ENCODE measurements at regions not wholly inside any gene's neighbourhood (a gene's known extent, or its start where the extent isn't known, plus 50 kb on each side); places are given as distances from the start of the nearest gene placed in this dataset.
"Not testable (repeated sequence)": the region's sequence is repeated elsewhere in the genome, so short reads cannot be mapped to it uniquely, and the experiment has no call there.

DNA sequence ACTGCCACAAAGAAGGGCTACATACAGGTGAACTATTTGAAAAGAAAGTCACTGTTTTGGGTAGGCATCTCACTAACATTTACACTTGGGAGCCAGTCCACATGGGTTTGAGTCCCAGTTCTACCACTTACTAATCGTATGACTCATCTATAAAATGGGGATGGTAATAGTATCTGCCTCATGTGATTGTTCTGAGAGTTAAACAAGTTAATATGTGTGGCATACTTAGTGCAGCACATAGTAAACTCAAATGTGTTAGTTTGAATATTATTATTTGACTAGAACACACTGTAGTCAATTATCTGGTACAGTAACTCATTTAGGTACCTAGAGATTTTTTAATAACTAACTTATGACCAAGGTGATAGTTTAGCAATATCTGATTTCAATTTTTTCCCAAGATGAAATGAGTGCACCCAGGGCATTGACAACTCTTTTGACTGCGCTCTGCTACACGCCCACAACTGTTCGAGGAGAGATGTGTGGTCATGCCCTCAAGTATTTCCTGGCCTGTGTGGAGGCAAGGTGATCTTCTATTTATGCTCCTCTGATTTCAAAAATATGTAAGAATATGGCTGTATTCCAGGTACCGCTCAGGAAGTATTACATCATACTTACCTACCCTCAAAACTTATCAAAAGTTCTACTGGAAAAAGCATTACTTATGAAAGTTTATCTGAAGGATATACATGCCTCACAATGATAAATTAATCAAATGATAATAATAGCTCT, 210.6 kb upstream of the EGLN3 start:
- no peak overlapping the region for H3K27ac ChIP-seq (ENCODE audit: low read depth, low read length)
- H3K9ac ChIP-seq (ENCODE audit: low read depth, low read length) = no peak overlapping the region
- no peaks in the 10 kb centered on the region for H3K4me1 ChIP-seq (ENCODE audit: control insufficient read depth, insufficient read depth, low read length)
- no peak overlapping the region for H3K4me3 ChIP-seq (ENCODE audit: low read depth, low read length)
- no peaks in the 10 kb centered on the region for H3K27me3 ChIP-seq (ENCODE audit: control insufficient read depth, insufficient read depth, low read length)
- no peaks in the 10 kb centered on the region for H3K9me3 ChIP-seq (ENCODE audit: control insufficient read depth, insufficient read depth, low read length)
- H3K36me3 ChIP-seq (ENCODE audit: control insufficient read depth, insufficient read depth, low read length) = no peaks in the 10 kb centered on the region

GRCh38 chr14:34160619-34161018, 209.7 kb upstream of the EGLN3 start:
- H3K4me3 ChIP-seq (ENCODE audit: low read depth, low read length) = no peak overlapping the region
- no peaks in the 10 kb centered on the region for H3K27me3 ChIP-seq (ENCODE audit: control insufficient read depth, insufficient read depth, low read length)
- no peak overlapping the region for H3K9ac ChIP-seq (ENCODE audit: low read depth, low read length)
- no peaks in the 10 kb centered on the region for H3K4me1 ChIP-seq (ENCODE audit: control insufficient read depth, insufficient read depth, low read length)
- no peaks in the 10 kb centered on the region for H3K9me3 ChIP-seq (ENCODE audit: control insufficient read depth, insufficient read depth, low read length)
- H3K36me3 ChIP-seq (ENCODE audit: control insufficient read depth, insufficient read depth, low read length) = no peaks in the 10 kb centered on the region
- H3K27ac ChIP-seq (ENCODE audit: low read depth, low read length) = no peak overlapping the region

DNA sequence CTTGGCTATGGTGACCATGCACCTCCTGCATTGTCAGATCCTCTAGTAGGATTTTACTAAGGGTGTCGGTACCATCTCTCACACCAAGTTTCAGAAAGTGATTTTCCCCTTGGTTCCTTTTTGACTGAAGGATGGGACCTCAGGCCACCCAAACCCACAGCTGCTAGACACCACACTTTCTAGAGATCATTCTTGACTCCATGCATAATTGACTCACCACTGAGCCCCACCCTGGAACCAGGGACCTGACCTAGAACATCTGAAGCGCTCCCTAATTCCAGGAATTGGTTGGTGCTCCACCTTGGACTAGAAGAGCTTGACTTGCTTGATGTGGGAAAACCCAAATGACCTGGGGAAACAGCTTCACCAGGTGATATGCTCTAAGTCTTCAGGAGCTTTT, 206.8 kb upstream of the EGLN3 start:
- Histone ChIP-seq H3K4me3 (ENCODE audit: low read depth, low read length) (no peak overlapping the region), H3K27me3 (ENCODE audit: control insufficient read depth, insufficient read depth, low read length) (no peaks in the 10 kb centered on the region), H3K27ac (ENCODE audit: low read depth, low read length) (no peak overlapping the region), H3K36me3 (ENCODE audit: control insufficient read depth, insufficient read depth, low read length) (no peaks in the 10 kb centered on the region), H3K9me3 (ENCODE audit: control insufficient read depth, insufficient read depth, low read length) (no peaks in the 10 kb centered on the region), H3K9ac (ENCODE audit: low read depth, low read length) (no peak overlapping the region), H3K4me1 (ENCODE audit: control insufficient read depth, insufficient read depth, low read length) (no peaks in the 10 kb centered on the region)

DNA sequence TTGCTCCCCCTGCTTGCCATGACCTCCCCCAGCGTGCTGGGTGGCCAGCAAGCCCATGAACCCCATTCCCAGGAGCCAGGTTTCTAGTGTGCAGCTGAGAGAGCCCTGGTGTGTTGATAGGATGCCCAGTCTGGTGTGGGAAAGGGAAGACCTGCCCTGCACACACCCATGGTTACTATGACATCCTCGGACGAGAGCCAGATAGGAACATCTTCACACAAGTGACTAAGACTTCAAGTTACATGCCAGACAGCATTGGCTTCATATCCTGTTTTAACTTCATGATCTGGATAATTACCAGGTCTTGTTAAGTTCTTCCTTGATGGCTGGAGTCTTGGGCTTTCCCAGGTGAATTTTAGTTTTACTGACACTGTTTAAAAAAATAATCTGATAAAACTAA, 196.6 kb upstream of the EGLN3 start:
- Histone ChIP-seq H3K4me1 (ENCODE audit: control insufficient read depth, insufficient read depth, low read length) (no peaks in the 10 kb centered on the region), H3K27me3 (ENCODE audit: control insufficient read depth, insufficient read depth, low read length) (no peaks in the 10 kb centered on the region), H3K9me3 (ENCODE audit: control insufficient read depth, insufficient read depth, low read length) (peaks cover 15% of the 10 kb centered on the region), H3K9ac (ENCODE audit: low read depth, low read length) (no peak overlapping the region), H3K36me3 (ENCODE audit: control insufficient read depth, insufficient read depth, low read length) (no peaks in the 10 kb centered on the region), H3K4me3 (ENCODE audit: low read depth, low read length) (no peak overlapping the region), H3K27ac (ENCODE audit: low read depth, low read length) (no peak overlapping the region)

DNA sequence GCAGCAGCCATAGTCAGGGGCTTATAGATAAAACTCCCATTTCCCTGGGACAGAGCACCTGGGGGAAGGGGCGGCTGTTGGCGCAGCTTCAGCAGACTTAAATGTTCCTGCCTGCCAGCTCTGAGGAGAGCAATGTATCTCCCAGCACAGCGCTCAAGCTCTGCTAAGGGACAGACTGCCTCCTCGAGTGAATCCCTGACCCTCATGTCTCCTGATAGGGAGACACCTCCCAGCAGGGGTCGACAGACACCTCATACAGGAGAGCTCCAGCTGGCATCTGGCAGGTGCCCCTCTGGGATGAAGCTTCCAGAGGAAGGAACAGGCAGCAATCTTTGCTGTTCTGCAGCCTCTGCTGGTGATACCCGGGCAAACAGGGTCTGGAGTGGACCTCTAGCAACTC, 189.3 kb upstream of the EGLN3 start:
- not testable (repeated sequence) for H3K9me3 ChIP-seq (ENCODE audit: control insufficient read depth, insufficient read depth, low read length); H3K4me1 ChIP-seq (ENCODE audit: control insufficient read depth, insufficient read depth, low read length); H3K27ac ChIP-seq (ENCODE audit: low read depth, low read length); H3K36me3 ChIP-seq (ENCODE audit: control insufficient read depth, insufficient read depth, low read length); H3K27me3 ChIP-seq (ENCODE audit: control insufficient read depth, insufficient read depth, low read length); H3K4me3 ChIP-seq (ENCODE audit: low read depth, low read length); H3K9ac ChIP-seq (ENCODE audit: low read depth, low read length)

- not testable (repeated sequence) for H3K9me3 ChIP-seq (ENCODE audit: control insufficient read depth, insufficient read depth, low read length); H3K36me3 ChIP-seq (ENCODE audit: control insufficient read depth, insufficient read depth, low read length); H3K4me3 ChIP-seq (ENCODE audit: low read depth, low read length); H3K4me1 ChIP-seq (ENCODE audit: control insufficient read depth, insufficient read depth, low read length); H3K27me3 ChIP-seq (ENCODE audit: control insufficient read depth, insufficient read depth, low read length); H3K9ac ChIP-seq (ENCODE audit: low read depth, low read length); H3K27ac ChIP-seq (ENCODE audit: low read depth, low read length)
Observed at GRCh38 chr14:34139160-34140121, 188.6 kb upstream of the EGLN3 start.

GRCh38 chr14:34138175-34138574, 187.3 kb upstream of the EGLN3 start:
- H3K4me1 ChIP-seq (ENCODE audit: control insufficient read depth, insufficient read depth, low read length) = peaks cover 8% of the 10 kb centered on the region; the same call in 1 of the 2 replicates
- H3K9ac ChIP-seq (ENCODE audit: low read depth, low read length) = no peak overlapping the region
- no peak overlapping the region for H3K27ac ChIP-seq (ENCODE audit: low read depth, low read length)
- H3K36me3 ChIP-seq (ENCODE audit: control insufficient read depth, insufficient read depth, low read length) = no peaks in the 10 kb centered on the region
- H3K27me3 ChIP-seq (ENCODE audit: control insufficient read depth, insufficient read depth, low read length) = no peaks in the 10 kb centered on the region
- H3K4me3 ChIP-seq (ENCODE audit: low read depth, low read length) = no peak overlapping the region
- no peaks in the 10 kb centered on the region for H3K9me3 ChIP-seq (ENCODE audit: control insufficient read depth, insufficient read depth, low read length)

GRCh38 chr14:34137001-34137745, 186.3 kb upstream of the EGLN3 start:
- no peak overlapping the region for H3K4me3 ChIP-seq (ENCODE audit: low read depth, low read length)
- H3K4me1 ChIP-seq (ENCODE audit: control insufficient read depth, insufficient read depth, low read length) = peaks cover 8% of the 10 kb centered on the region; the same call in 1 of the 2 replicates
- H3K36me3 ChIP-seq (ENCODE audit: control insufficient read depth, insufficient read depth, low read length) = no peaks in the 10 kb centered on the region
- H3K27ac ChIP-seq (ENCODE audit: low read depth, low read length) = no peak overlapping the region
- no peaks in the 10 kb centered on the region for H3K27me3 ChIP-seq (ENCODE audit: control insufficient read depth, insufficient read depth, low read length)
- no peak overlapping the region for H3K9ac ChIP-seq (ENCODE audit: low read depth, low read length)
- H3K9me3 ChIP-seq (ENCODE audit: control insufficient read depth, insufficient read depth, low read length) = no peaks in the 10 kb centered on the region

DNA sequence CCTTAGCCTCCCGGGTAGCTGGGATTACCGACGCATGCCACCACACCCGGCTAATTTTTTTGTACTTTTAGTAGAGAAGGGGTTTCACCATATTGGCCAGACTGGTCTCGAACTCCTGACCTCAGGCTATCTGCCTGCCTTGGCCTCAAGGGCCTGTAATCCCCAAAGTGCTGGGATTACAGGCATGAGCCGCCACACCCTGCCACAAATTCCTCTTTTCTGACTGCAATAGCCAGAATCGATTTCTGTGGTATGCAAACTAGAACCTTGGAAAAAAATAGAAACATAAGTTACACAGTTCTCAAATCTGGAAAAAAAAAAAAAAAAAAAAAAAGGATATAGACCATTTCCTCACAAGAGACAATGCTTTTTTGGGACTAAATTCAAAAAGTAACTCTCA, 184.6 kb upstream of the EGLN3 start:
- H3K4me3 ChIP-seq (ENCODE audit: low read depth, low read length) = no peak overlapping the region
- H3K27ac ChIP-seq (ENCODE audit: low read depth, low read length) = no peak overlapping the region
- peaks cover 8% of the 10 kb centered on the region; the same call in 1 of the 2 replicates for H3K4me1 ChIP-seq (ENCODE audit: control insufficient read depth, insufficient read depth, low read length)
- no peak overlapping the region for H3K9ac ChIP-seq (ENCODE audit: low read depth, low read length)
- H3K27me3 ChIP-seq (ENCODE audit: control insufficient read depth, insufficient read depth, low read length) = no peaks in the 10 kb centered on the region
- no peaks in the 10 kb centered on the region for H3K9me3 ChIP-seq (ENCODE audit: control insufficient read depth, insufficient read depth, low read length)
- H3K36me3 ChIP-seq (ENCODE audit: control insufficient read depth, insufficient read depth, low read length) = no peaks in the 10 kb centered on the region

DNA sequence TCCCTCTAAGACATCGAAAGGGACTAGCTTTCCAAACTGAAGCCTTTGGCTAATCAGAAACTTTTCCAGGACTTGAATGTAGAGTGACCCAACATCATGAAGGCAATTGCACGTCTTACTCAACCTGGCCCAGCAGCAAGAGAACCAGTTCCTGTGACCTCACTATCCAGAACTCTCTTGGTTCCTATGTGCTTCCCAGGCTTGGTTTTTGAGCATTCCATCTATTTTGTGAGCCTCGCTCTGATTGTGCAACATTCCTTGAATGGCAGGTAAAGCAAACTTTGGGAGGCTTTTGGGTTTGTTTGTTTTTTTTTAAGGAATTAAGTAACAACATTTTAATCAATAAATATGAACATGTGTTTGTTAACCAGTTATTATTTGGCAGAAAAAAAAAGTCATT, 183.6 kb upstream of the EGLN3 start:
- Histone ChIP-seq H3K36me3 (ENCODE audit: control insufficient read depth, insufficient read depth, low read length) (no peaks in the 10 kb centered on the region), H3K9ac (ENCODE audit: low read depth, low read length) (no peak overlapping the region), H3K27me3 (ENCODE audit: control insufficient read depth, insufficient read depth, low read length) (no peaks in the 10 kb centered on the region), H3K4me3 (ENCODE audit: low read depth, low read length) (no peak overlapping the region), H3K9me3 (ENCODE audit: control insufficient read depth, insufficient read depth, low read length) (no peaks in the 10 kb centered on the region), H3K27ac (ENCODE audit: low read depth, low read length) (no peak overlapping the region), H3K4me1 (ENCODE audit: control insufficient read depth, insufficient read depth, low read length) (peaks cover 1% of the 10 kb centered on the region; the same call in 1 of the 2 replicates)
